Activated CD8-positive, alpha-beta T cell treated with anti-CD3 and anti-CD28 coated beads, Interleukin-2, amount 10 ng/mL, durations not matched to agents 7 days and 5 days (primary cell): ENCODE measurements at regions not wholly inside any gene's neighbourhood (a gene's known extent, or its start where the extent isn't known, plus 50 kb on each side); places are given as distances from the start of the nearest gene placed in this dataset.

Experiments
- ATAC-seq: fragments of 150-1000 bp; cut with Tn5 transposase; one replicate; pipeline ENCODE4 v1.10.0; 2021; ENCODE audit warnings: moderate library complexity
- CTCF ChIA-PET: fragments of 350-600 bp; sonication (Branson Sonifier 250); formaldehyde crosslinking; loops from one replicate; lab custom pipeline; 2021; ENCODE audit warnings: antibody characterized with exemption; lab: Charles Lee
- POLR2A ChIA-PET: fragments of 350-600 bp; sonication (Branson Sonifier 250); formaldehyde crosslinking; loops from one replicate; lab custom pipeline; 2021; ENCODE audit warnings: antibody characterized with exemption; lab: Charles Lee
- DNase-seq: peaks from one replicate; pipeline ENCODE4 v3.0.0-alpha.2; 2020
- H3K27ac Mint-ChIP-seq: one replicate; pipeline ENCODE4 v1.8.0; 2021; ENCODE audit warnings: mild to moderate bottlenecking, mixed read lengths
- H3K27me3 Mint-ChIP-seq: one replicate; pipeline ENCODE4 v1.8.0; 2021; ENCODE audit warnings: low read depth, mixed read lengths
- H3K36me3 Mint-ChIP-seq: one replicate; pipeline ENCODE4 v1.8.0; 2021; ENCODE audit warnings: low read depth, mixed read lengths
- H3K4me1 Mint-ChIP-seq: one replicate; pipeline ENCODE4 v1.8.0; 2021; ENCODE audit warnings: low read depth, mixed read lengths
- H3K4me3 Mint-ChIP-seq: one replicate; pipeline ENCODE4 v1.8.0; 2021; ENCODE audit warnings: mild to moderate bottlenecking, mixed read lengths
- H3K9me3 Mint-ChIP-seq: one replicate; pipeline ENCODE4 v1.8.0; 2022; ENCODE audit warnings: mixed read lengths; ENCODE audit not compliant: insufficient read depth

DNA sequence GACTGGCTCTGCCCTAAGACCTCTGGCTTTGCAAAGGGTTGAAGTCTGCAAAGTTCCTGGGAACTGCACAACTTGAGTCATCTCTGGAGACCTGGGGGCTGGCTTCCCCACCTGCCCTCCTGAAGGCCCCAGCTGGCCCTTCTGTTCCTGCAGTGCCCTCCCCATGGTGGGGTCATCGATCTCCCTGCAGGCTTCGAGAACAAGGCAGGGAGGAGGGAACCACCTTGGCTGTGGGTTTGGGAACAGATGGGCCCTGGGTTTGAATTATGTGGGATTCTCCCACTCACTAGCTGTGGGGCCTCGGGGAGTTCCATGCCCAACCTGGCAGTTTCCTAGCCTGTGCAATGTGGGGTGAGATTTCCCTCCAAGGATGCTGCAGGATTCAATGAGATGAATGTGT, 310.2 kb downstream of the PTPRU start:
- no peaks in the 10 kb centered on the region for H3K36me3 Mint-ChIP-seq
- no peaks in the 10 kb centered on the region for H3K27me3 Mint-ChIP-seq
- no peak overlapping the region for H3K27ac Mint-ChIP-seq
- H3K4me1 Mint-ChIP-seq: no peaks in the 10 kb centered on the region
- H3K9me3 Mint-ChIP-seq: no peaks in the 10 kb centered on the region
- ChIA-PET POLR2A (no interaction called here), CTCF (no interaction called here)
- DNase-seq (no peak), ATAC-seq (no peak)
- no peak overlapping the region for H3K4me3 Mint-ChIP-seq

DNA sequence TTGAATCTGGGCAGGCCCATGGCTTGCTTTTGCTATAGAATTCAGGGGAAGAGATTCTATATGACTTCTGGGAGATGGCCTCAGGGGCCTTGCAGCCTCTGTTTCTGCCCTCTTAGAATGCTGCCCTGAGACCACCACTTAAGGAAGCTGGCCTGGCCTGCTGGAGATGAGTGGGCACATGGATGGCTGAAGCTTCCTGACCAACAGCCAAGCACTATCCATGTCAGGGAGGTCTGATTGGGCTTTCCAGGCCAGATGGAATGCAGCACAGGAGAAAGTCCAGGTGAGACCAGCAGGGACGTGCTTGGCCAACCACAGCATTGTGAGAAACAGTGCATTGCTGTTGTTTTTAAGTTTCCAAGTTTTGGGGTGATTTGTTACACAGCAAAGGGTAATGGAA, 308.1 kb downstream of the PTPRU start:
- Mint-ChIP-seq H3K4me3 (no peak overlapping the region), H3K4me1 (no peaks in the 10 kb centered on the region), H3K36me3 (no peaks in the 10 kb centered on the region), H3K9me3 (no peaks in the 10 kb centered on the region), H3K27me3 (no peaks in the 10 kb centered on the region), H3K27ac (no peak overlapping the region)
- ATAC-seq (no peak), DNase-seq (no peak)
- CTCF ChIA-PET: no interaction called here
- POLR2A ChIA-PET: no interaction called here

DNA sequence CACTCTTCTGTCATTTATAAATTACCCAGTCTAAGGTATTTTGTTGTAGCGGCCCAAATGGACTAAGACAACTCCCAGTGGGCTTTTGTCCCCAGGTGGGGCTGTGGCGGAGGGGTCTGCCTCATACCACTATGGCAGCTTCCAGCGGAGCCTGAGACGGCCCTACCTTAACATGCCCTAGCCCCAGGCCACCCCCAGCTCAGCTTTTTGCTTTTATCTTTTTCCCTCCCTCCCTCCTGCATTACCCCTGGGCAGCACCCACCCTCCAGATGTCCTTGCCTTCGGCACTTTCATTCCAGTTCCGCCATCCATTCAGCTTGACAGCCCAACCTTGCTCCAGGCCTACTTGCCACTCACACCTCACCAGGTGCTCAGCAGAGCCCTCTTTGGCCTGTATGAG, 307.3 kb downstream of the PTPRU start:
- no peak for DNase-seq
- no peak for ATAC-seq
- H3K36me3 Mint-ChIP-seq: no peaks in the 10 kb centered on the region
- H3K27me3 Mint-ChIP-seq: no peaks in the 10 kb centered on the region
- no peak overlapping the region for H3K4me3 Mint-ChIP-seq
- no peaks in the 10 kb centered on the region for H3K9me3 Mint-ChIP-seq
- no peak overlapping the region for H3K27ac Mint-ChIP-seq
- POLR2A ChIA-PET: no interaction called here
- CTCF ChIA-PET: no interaction called here
- H3K4me1 Mint-ChIP-seq: no peaks in the 10 kb centered on the region

DNA sequence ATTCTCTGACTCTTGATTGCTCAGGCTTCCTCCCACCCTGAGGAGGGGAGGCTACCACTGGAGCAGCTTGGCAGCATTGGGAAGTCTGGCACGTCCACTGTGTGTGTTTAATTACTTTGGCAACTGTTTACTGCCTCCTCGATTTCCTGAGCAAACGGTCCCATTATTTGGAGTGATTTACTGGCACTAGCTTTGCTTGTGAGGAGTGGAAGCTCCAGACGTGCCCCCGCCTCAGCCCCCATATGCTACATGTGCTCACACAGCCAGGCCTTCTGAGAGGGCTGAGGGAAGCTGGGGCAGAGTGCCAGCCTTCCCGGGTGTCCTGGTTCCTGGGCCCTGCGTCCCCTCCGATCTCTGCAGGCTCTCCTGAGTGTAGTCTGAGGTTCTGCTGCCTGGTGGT, 306.2 kb downstream of the PTPRU start:
- DNase-seq: no peak
- Mint-ChIP-seq H3K27me3 (no peaks in the 10 kb centered on the region), H3K9me3 (no peaks in the 10 kb centered on the region), H3K36me3 (no peaks in the 10 kb centered on the region), H3K4me1 (no peaks in the 10 kb centered on the region), H3K4me3 (no peak overlapping the region), H3K27ac (no peak overlapping the region)
- ATAC-seq: no peak
- CTCF ChIA-PET: no interaction called here
- POLR2A ChIA-PET: no interaction called here

DNA sequence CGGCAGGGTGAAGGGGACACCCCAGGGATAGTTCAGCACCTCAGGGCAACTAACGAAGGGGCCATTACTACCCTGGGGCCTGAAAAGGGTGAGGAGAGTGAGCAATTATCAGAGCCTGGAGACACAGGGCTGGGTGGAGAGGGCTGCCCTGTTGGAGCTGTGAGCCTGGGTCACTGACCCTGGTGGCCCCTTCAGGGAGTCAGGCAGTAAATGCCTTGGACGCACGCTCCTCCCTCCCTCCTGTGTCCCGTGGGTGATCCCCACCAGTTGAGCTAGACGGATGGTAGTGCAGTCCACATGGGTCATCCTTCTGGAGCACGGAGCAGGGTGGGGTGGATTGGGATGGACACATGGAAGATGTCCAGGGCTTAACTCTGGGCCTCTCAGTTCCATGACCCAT, 305.3 kb downstream of the PTPRU start:
- Mint-ChIP-seq H3K9me3 (no peaks in the 10 kb centered on the region), H3K27ac (no peak overlapping the region), H3K27me3 (no peaks in the 10 kb centered on the region), H3K4me3 (no peak overlapping the region), H3K36me3 (no peaks in the 10 kb centered on the region), H3K4me1 (no peaks in the 10 kb centered on the region)
- ChIA-PET POLR2A (no interaction called here), CTCF (no interaction called here)
- DNase-seq (no peak), ATAC-seq (no peak)

DNA sequence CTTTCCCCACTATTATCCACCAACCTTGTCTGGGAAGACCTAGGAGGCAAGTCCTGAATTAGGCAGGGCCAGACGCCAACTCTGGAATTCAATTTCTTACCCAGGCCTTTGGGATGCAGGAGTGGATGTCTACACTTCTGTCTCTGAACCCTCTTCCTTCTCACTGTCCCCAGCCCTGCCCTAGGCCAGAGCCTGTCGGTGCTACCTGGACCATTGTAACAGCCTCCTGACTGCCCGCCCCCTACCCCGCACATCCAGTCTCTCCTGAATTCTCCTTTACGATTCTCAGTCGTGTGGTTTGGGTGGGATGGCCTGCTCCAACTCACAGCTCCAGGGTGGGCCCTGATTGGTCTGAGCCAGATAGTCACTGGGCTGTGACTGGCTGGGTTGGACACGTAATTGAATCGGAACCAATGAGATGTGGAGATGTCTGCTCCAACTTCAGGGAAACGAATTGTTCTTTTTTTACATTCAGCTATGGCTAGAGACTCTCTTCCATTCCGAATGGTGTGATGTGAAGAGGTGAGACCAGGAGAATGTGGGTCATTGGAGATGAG, 304.6 kb downstream of the PTPRU start:
- CTCF ChIA-PET: no interaction called here
- Mint-ChIP-seq H3K9me3 (no peaks in the 10 kb centered on the region), H3K4me1 (no peaks in the 10 kb centered on the region), H3K27ac (no peak overlapping the region), H3K36me3 (no peaks in the 10 kb centered on the region), H3K27me3 (no peaks in the 10 kb centered on the region), H3K4me3 (no peak overlapping the region)
- POLR2A ChIA-PET: no interaction called here
- DNase-seq (no peak), ATAC-seq (no peak)

DNA sequence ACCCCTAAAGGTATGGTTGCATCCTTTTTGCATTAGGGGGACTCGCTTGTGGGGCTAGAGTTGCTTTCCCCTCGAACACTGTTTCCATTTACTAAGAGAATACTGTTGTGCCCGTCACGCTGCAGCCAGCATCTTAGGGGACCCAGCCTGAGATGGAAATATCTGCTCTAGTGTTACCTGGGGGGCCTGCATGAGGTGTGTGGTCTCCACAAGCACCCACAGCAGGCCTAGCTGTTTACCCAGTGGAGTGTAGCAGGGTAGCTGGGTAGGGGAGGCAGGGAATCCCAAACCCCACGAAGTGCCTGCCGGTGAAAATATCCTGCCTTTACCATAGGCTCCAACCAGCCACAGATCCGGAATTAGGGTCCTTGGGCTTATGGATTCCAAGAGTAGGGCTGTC, 303.6 kb downstream of the PTPRU start:
- Mint-ChIP-seq H3K4me3 (no peak overlapping the region), H3K27me3 (no peaks in the 10 kb centered on the region), H3K4me1 (no peaks in the 10 kb centered on the region), H3K27ac (no peak overlapping the region), H3K9me3 (no peaks in the 10 kb centered on the region), H3K36me3 (no peaks in the 10 kb centered on the region)
- no peak for ATAC-seq
- no peak for DNase-seq
- CTCF ChIA-PET: no interaction called here
- POLR2A ChIA-PET: no interaction called here

DNA sequence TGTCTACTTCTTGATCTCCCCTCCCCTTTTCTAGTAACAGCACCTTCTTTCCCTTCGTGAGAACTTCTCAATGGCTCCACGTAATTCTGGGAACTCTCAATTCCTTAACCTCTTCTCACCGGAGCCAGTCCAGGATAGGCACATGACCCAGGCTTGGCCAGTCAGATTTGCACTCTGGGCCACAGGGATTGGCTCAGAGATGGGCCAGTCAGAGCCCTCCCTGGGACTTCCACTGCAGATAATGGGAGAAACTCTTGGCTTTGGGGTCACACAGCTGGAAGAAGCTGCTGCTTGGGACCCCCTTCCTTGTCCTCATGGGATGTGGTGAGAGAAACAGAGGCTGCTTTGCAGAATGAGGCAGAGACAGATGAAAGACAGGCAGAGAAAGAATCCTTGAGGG, 302.3 kb downstream of the PTPRU start:
- Mint-ChIP-seq H3K36me3 (no peaks in the 10 kb centered on the region), H3K27me3 (no peaks in the 10 kb centered on the region), H3K4me3 (no peak overlapping the region), H3K9me3 (no peaks in the 10 kb centered on the region), H3K27ac (no peak overlapping the region), H3K4me1 (no peaks in the 10 kb centered on the region)
- no peak for DNase-seq
- no peak for ATAC-seq
- ChIA-PET POLR2A (no interaction called here), CTCF (no interaction called here)

DNA sequence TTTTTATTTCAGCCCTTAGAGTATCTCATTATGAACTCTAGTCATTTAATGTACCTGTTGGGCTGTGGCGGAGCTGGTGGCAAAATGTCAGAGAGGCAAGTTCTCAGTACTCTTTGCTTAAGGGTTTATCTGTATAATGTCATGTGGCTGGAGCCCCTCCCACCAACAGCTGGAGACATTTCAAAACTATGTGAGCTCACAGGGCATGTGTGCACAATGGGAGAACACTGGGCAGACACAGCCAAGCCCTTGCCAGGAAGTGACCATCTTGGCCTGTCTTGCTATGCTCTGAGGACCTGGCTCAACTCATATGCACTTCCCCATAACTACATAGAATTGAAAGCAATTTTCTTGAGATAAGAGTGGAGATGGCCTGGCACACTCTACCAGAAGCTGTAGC, 296.4 kb downstream of the PTPRU start:
- Mint-ChIP-seq H3K36me3 (no peaks in the 10 kb centered on the region), H3K9me3 (peaks cover 6% of the 10 kb centered on the region), H3K27ac (no peak overlapping the region), H3K4me3 (no peak overlapping the region), H3K4me1 (no peaks in the 10 kb centered on the region), H3K27me3 (no peaks in the 10 kb centered on the region)
- POLR2A ChIA-PET: no interaction called here
- CTCF ChIA-PET: no interaction called here
- no peak for DNase-seq
- ATAC-seq: no peak

DNA sequence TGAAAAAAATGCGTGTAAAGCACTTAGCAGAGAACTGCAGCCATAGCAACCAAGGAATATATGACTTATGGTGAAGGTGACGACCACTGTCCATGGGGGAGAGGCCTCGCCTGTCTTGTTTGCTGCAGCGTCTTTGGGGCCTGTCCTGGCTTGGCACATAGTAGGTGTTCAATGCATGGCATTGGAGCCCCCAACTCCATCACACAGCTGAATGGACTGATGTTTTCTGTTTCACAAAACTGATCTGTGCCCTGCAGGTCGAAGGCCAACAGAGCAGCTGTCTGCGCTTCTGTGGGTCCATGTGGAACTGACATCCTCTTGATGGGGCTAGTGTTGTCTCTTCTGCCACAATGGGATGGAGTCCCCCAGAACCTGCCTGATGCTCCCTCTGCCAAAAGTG, 296.0 kb downstream of the PTPRU start:
- ATAC-seq (no peak), DNase-seq (no peak)
- Mint-ChIP-seq H3K27me3 (no peaks in the 10 kb centered on the region), H3K36me3 (no peaks in the 10 kb centered on the region), H3K27ac (no peak overlapping the region), H3K4me3 (no peak overlapping the region), H3K9me3 (peaks cover 6% of the 10 kb centered on the region), H3K4me1 (no peaks in the 10 kb centered on the region)
- CTCF ChIA-PET: no interaction called here
- POLR2A ChIA-PET: no interaction called here

DNA sequence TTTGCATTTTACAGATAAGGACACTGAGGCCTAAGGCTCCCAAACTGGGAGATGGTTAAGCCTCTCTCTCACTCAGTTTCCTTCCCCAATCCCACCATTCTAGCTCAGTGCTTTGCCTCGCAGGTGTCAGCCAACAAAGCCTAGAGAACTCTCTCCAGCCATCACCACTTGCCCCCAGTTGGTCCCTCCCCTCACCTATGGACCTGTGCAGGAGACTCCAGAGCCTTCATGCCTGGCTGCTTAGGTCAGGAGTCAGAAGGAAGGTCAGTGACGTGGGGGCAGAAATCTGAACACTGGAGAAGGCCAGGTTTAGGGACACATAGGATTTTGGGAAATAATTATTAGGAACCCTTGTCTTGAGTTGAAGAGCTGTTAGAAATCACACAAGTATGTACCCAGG, 295.3 kb downstream of the PTPRU start:
- Mint-ChIP-seq H3K27me3 (peaks cover 5% of the 10 kb centered on the region), H3K4me1 (no peaks in the 10 kb centered on the region), H3K36me3 (no peaks in the 10 kb centered on the region), H3K4me3 (no peak overlapping the region), H3K27ac (no peak overlapping the region), H3K9me3 (peaks cover 6% of the 10 kb centered on the region)
- CTCF ChIA-PET: no interaction called here
- POLR2A ChIA-PET: no interaction called here
- ATAC-seq (no peak), DNase-seq (no peak)

DNA sequence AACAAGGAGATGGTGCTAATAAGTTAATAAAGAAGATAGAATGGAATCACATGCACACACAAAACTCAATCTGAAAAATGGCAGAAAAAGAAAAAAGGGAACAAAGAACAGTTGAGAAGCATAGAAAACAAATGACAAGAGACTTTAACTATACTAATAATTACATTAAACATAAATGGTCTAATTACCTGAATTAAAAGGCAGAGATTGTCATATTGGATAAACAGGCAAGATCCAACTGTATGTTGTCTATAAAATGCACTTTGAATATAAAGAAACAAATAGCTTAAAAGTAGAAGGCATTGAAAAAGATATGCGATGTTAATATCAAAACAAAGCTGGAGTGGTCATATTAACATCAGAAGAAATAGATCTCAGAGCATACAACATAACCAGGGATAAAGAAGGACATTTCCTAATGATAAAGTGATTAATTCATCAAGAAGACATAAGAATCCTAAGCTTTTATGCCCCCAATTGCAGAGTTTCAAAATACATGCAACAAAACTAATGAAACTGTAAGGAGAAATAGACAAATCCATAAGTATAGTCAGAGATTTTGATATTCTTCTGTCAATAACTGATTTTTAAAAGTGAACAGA, 293.5 kb downstream of the PTPRU start:
- DNase-seq: no peak
- CTCF ChIA-PET: no interaction called here
- Mint-ChIP-seq H3K36me3 (no peaks in the 10 kb centered on the region), H3K4me1 (no peaks in the 10 kb centered on the region), H3K27ac (no peak overlapping the region), H3K4me3 (no peak overlapping the region), H3K27me3 (peaks cover 7% of the 10 kb centered on the region), H3K9me3 (peaks cover 6% of the 10 kb centered on the region)
- POLR2A ChIA-PET: no interaction called here
- no peak for ATAC-seq
